Neural cell (in vitro differentiated cells): ENCODE measurements at regions not wholly inside any gene's neighbourhood (a gene's known extent, or its start where the extent isn't known, plus 50 kb on each side); places are given as distances from the start of the nearest gene placed in this dataset.

ENCODE experiments used
- CTCF ChIP-seq: fragments of 450-650 bp; IDR thresholded peaks from 2 replicates; pipeline ENCODE4 v1.5.1; 2014; ENCODE audit warnings: antibody characterized with exemption, mild to moderate bottlenecking, moderate library complexity; ENCODE audit not compliant: poor library complexity, severe bottlenecking
- EP300 ChIP-seq: fragments of 450-650 bp; conservative IDR thresholded peaks from 2 replicates; pipeline ENCODE4 v1.6.1; 2014; ENCODE audit warnings: antibody characterized with exemption, mild to moderate bottlenecking, moderate library complexity; ENCODE audit not compliant: poor library complexity, severe bottlenecking
- POLR2AphosphoS5 ChIP-seq: IDR thresholded peaks from 2 replicates; pipeline ENCODE4 v1.6.1; 2012
- RAD21 ChIP-seq: fragments of 450-650 bp; conservative IDR thresholded peaks from 2 replicates; pipeline ENCODE4 v1.6.1; 2014; ENCODE audit warnings: antibody characterized with exemption, mild to moderate bottlenecking, moderate library complexity

- TF ChIP-seq POLR2AphosphoS5: no peak
- TF ChIP-seq CTCF: no peak
- no peak for TF ChIP-seq RAD21
- no peak for TF ChIP-seq EP300
Measured at GRCh38 chr15:96232335-96232734, 98.2 kb upstream of the NR2F2 start.
